ENCODE measurements at regions not wholly inside any gene's neighbourhood (a gene's known extent, or its start where the extent isn't known, plus 50 kb on each side); places are given as distances from the start of the nearest gene placed in this dataset.

GRCh38 chr1:116290085-116290705 lies 82.8 kb upstream of the ATP1A1 start:
- CTCF ChIA-PET, result no interaction called here
- H3K27me3 Mint-ChIP-seq, result peaks cover 36% of the 10 kb centered on the region
- TF ChIP-seq CTCF (IDR thresholded peaks at IDR 0.05) (no peak), EZH2 (IDR thresholded peaks at IDR 0.05; ENCODE audit: borderline replicate concordance, insufficient read depth, low read depth, low read length, poor library complexity, severe bottlenecking) (no peak)
- no peak overlapping the region for H3K4me3 Mint-ChIP-seq
- no peaks in the 10 kb centered on the region for H3K4me1 ChIP-seq (ENCODE audit: control insufficient read depth in 2 of 2, insufficient read depth in 2 of 2, low read length in 2 of 2)
- POLR2A ChIA-PET, result no interaction called here
- H4K20me1 ChIP-seq (ENCODE audit: control insufficient read depth, insufficient read depth, low read length, poor library complexity, severe bottlenecking), result no peaks in the 10 kb centered on the region
- no peak for DNase-seq
- H3K4me3 ChIP-seq (ENCODE audit: control extremely low read depth in 1 of 5, extremely low read depth in 1 of 5, insufficient read depth in 1 of 5, low read depth in 2 of 5, low read length in 4 of 5), result no peak overlapping the region
- H3K9me3 Mint-ChIP-seq (ENCODE audit: insufficient read depth), result no peaks in the 10 kb centered on the region
- no peaks in the 10 kb centered on the region for H3K36me3 ChIP-seq (replicated peaks in 1 of 2; ENCODE audit: control extremely low read depth in 1 of 2, control insufficient read depth in 1 of 2, extremely low read depth in 1 of 2, insufficient read depth in 2 of 2, low read length in 1 of 2)
- 85% methylated on average over 2 of the region's 3 CpGs for WGBS (ENCODE audit: insufficient coverage)
- no peak overlapping the region for H3K4me2 ChIP-seq (replicated peaks; ENCODE audit: low read depth, low read length, poor library complexity, severe bottlenecking)
- peaks cover 5% of the 10 kb centered on the region for H3K4me1 Mint-ChIP-seq
- no peak for ATAC-seq (ENCODE audit: low read depth)
- H3K9ac ChIP-seq (ENCODE audit: low read length), result no peak overlapping the region
- H3K27ac Mint-ChIP-seq, result no peak overlapping the region
- H2AFZ ChIP-seq (ENCODE audit: insufficient read depth, low read depth, low read length, poor library complexity, severe bottlenecking), result no peak overlapping the region
- H3K79me2 ChIP-seq (ENCODE audit: control insufficient read depth, insufficient read depth, low read length), result no peaks in the 10 kb centered on the region
- peaks cover 0 to 11% (median 2%) of the 10 kb centered on the region in 4 experiments for H3K27me3 ChIP-seq (replicated peaks in 1 of 4; ENCODE audit: control extremely low read depth in 1 of 4, control insufficient read depth in 3 of 4, insufficient read depth in 4 of 4, low read length in 3 of 4)
- intact Hi-C loops (cut with micrococcal nuclease), result no loop called here
- H3K9me3 ChIP-seq (ENCODE audit: control extremely low read depth in 1 of 3, control insufficient read depth in 2 of 3, insufficient read depth in 1 of 3, low read length in 2 of 3), result no peaks in the 10 kb centered on the region
- no peak overlapping the region for H3K27ac ChIP-seq (ENCODE audit: low read length in 2 of 2)

GRCh38 chr1:116291024-116291423 lies 82.0 kb upstream of the ATP1A1 start:
- POLR2A ChIA-PET, result no interaction called here

More at GRCh38 chr1:116291024-116291423, 82.0 kb upstream of the ATP1A1 start:
- no peaks in the 10 kb centered on the region for H4K20me1 ChIP-seq (ENCODE audit: control insufficient read depth, insufficient read depth, low read length, poor library complexity, severe bottlenecking)
- H2AFZ ChIP-seq (ENCODE audit: insufficient read depth, low read depth, low read length, poor library complexity, severe bottlenecking), result no peak overlapping the region
- TF ChIP-seq CTCF (IDR thresholded peaks at IDR 0.05) (no peak), EZH2 (IDR thresholded peaks at IDR 0.05; ENCODE audit: borderline replicate concordance, insufficient read depth, low read depth, low read length, poor library complexity, severe bottlenecking) (no peak)
- H3K4me2 ChIP-seq (replicated peaks; ENCODE audit: low read depth, low read length, poor library complexity, severe bottlenecking), result no peak overlapping the region
- no peaks in the 10 kb centered on the region for H3K36me3 ChIP-seq (replicated peaks in 1 of 2; ENCODE audit: control extremely low read depth in 1 of 2, control insufficient read depth in 1 of 2, extremely low read depth in 1 of 2, insufficient read depth in 2 of 2, low read length in 1 of 2)
- WGBS (ENCODE audit: insufficient coverage), result 100% methylated on average over 1 of the region's 2 CpGs
- Mint-ChIP-seq H3K27ac (no peak overlapping the region), H3K27me3 (peaks cover 33% of the 10 kb centered on the region), H3K4me3 (no peak overlapping the region), H3K4me1 (peaks cover 5% of the 10 kb centered on the region), H3K9me3 (ENCODE audit: insufficient read depth) (no peaks in the 10 kb centered on the region)
- H3K4me3 ChIP-seq (ENCODE audit: control extremely low read depth in 1 of 5, extremely low read depth in 1 of 5, insufficient read depth in 1 of 5, low read depth in 2 of 5, low read length in 4 of 5), result no peak overlapping the region
- no peak overlapping the region for H3K9ac ChIP-seq (ENCODE audit: low read length)
- no peak overlapping the region for H3K27ac ChIP-seq (ENCODE audit: low read length in 2 of 2)
- H3K9me3 ChIP-seq (ENCODE audit: control extremely low read depth in 1 of 3, control insufficient read depth in 2 of 3, insufficient read depth in 1 of 3, low read length in 2 of 3), result no peaks in the 10 kb centered on the region
- H3K4me1 ChIP-seq (ENCODE audit: control insufficient read depth in 2 of 2, insufficient read depth in 2 of 2, low read length in 2 of 2), result no peaks in the 10 kb centered on the region
- no peaks in the 10 kb centered on the region for H3K79me2 ChIP-seq (ENCODE audit: control insufficient read depth, insufficient read depth, low read length)
- no peak for ATAC-seq (ENCODE audit: low read depth)
- H3K27me3 ChIP-seq (replicated peaks in 1 of 4; ENCODE audit: control extremely low read depth in 1 of 4, control insufficient read depth in 3 of 4, insufficient read depth in 4 of 4, low read length in 3 of 4), result peaks cover 0 to 11% (median 2%) of the 10 kb centered on the region in 4 experiments
- intact Hi-C loops (cut with micrococcal nuclease), result no loop called here
- CTCF ChIA-PET, result no interaction called here
- no peak for DNase-seq
